Urinary bladder (tissue), 3 donors: ENCODE measurements at regions not wholly inside any gene's neighbourhood (a gene's known extent, or its start where the extent isn't known, plus 50 kb on each side); places are given as distances from the start of the nearest gene placed in this dataset.
"Not testable (repeated sequence)": the region's sequence is repeated elsewhere in the genome, so short reads cannot be mapped to it uniquely, and the experiment has no call there.

Experiments
- DNase-seq: peaks from one replicate; pipeline ENCODE4 v3.0.0-alpha.2; 2015; ENCODE audit errors: extremely low spot score
- H3K27ac ChIP-seq: one replicate; pipeline ENCODE4 v1.5.1; 2013; ENCODE audit warnings: low read depth, mild to moderate bottlenecking, moderate library complexity
- H3K36me3 ChIP-seq: one replicate; pipeline ENCODE4 v1.6.1; 2013; ENCODE audit warnings: mild to moderate bottlenecking, moderate library complexity; ENCODE audit not compliant: insufficient read depth
- H3K4me1 ChIP-seq: one replicate; pipeline ENCODE4 v1.6.1; 2013; ENCODE audit warnings: mild to moderate bottlenecking, moderate library complexity; ENCODE audit not compliant: insufficient read depth
- H3K4me3 ChIP-seq: one replicate; pipeline ENCODE4 v1.5.1; 2013; ENCODE audit warnings: low read depth, low read length
- WGBS: extraction: QIAGEN DNeasy Blood & Tissue Kit; methylation state at CpG from one replicate; pipeline ENCODE4 v1.1.7; 2013; 5-methylcytosine and 5-hydroxymethylcytosine counted together
- donor health status: healthy with polysubstance abuse.
- donor health status: healthy.

DNA sequence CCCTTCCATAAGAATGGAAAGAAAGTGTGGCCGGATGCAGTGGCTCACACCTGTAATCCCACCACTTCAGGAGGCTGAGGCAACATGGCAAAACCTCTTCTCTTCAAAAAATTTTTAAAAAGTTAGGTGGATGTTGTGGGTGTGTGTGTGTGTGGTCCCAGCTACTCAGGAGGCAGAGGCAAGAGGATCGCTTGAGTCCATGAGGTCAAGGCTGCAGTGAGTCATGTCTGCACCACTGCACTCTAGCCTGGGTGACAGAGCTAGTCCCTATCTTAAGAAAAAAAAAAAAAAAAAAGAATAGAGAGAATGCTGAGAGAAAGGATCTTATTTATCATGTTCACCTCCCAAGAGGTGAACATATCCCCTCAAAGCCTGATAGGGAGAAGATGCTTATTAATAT lies 492.1 kb upstream of the SMIM31 start:
- no peak overlapping the region for H3K27ac ChIP-seq
- no peaks in the 10 kb centered on the region for H3K4me1 ChIP-seq
- 86% methylated on average over 2 of the region's 2 CpGs for WGBS
- DNase-seq = no peak
- H3K4me3 ChIP-seq = no peak overlapping the region
- H3K36me3 ChIP-seq = no peaks in the 10 kb centered on the region

- not testable (repeated sequence) for H3K36me3 ChIP-seq, H3K4me1 ChIP-seq, H3K27ac ChIP-seq, DNase-seq, H3K4me3 ChIP-seq
- WGBS = 75% methylated on average over 1 of the region's 1 CpG
These were observed 491.4 kb upstream of the SMIM31 start for GRCh38 chr4:164262508-164262907.

DNA sequence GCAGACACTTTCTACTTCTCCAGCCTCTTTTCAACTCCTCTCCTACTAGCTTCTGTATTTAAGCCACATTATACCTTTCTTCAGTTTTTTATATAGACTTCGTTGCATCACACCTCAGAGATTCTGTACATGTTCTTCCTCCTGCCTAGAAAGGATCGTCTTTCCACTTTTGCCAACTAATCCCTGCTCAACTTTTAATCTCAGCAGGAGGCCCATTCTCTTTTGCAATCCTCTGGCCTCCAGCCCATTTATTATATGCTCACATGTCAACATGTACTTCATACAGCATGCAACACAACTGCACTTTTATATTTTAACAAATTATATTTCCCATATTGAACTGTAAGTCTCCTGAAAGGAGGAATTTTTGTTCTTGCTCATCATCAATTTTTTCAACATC lies 476.5 kb upstream of the SMIM31 start:
- H3K4me1 ChIP-seq, H3K27ac ChIP-seq, H3K4me3 ChIP-seq, DNase-seq, H3K36me3 ChIP-seq: not testable (repeated sequence)
- WGBS = 36% methylated on average over 2 of the region's 2 CpGs

GRCh38 chr4:164287173-164287572 lies 466.8 kb upstream of the SMIM31 start:
- Histone ChIP-seq H3K36me3 (no peaks in the 10 kb centered on the region), H3K4me1 (no peaks in the 10 kb centered on the region), H3K27ac (no peak overlapping the region), H3K4me3 (no peak overlapping the region)
- no peak for DNase-seq
- 83% methylated on average over 6 of the region's 6 CpGs for WGBS

DNA sequence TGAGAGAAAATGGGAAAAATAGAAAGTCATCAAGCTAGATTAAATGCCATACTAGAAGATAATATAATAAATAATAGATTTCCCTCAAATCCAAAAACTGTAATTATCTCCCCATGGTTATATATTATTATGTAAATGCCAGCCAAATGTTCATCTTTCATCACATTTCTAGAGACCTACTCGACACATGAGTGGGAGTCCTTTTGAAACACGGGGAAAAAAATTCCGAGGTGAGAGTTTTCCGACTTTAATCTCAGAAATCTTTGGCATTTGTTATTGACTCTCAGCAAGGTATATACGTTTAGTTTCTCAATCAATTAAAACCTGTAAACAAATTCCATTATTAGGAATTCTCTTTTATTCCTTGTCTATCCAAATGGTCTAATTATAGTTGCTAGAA lies 465.4 kb upstream of the SMIM31 start:
- 84% methylated on average over 5 of the region's 5 CpGs for WGBS
- no peak for DNase-seq
- Histone ChIP-seq H3K4me3 (no peak overlapping the region), H3K36me3 (no peaks in the 10 kb centered on the region), H3K4me1 (no peaks in the 10 kb centered on the region), H3K27ac (no peak overlapping the region)

GRCh38 chr4:164293203-164293602 lies 460.7 kb upstream of the SMIM31 start:
- no peaks in the 10 kb centered on the region for H3K4me1 ChIP-seq
- H3K27ac ChIP-seq = no peak overlapping the region
- H3K36me3 ChIP-seq = no peaks in the 10 kb centered on the region
- no peak overlapping the region for H3K4me3 ChIP-seq
- 74% methylated on average over 4 of the region's 4 CpGs for WGBS
- DNase-seq = no peak

GRCh38 chr4:164293743-164294142 lies 460.2 kb upstream of the SMIM31 start:
- H3K36me3 ChIP-seq = no peaks in the 10 kb centered on the region
- no peak for DNase-seq
- no peak overlapping the region for H3K4me3 ChIP-seq
- no peaks in the 10 kb centered on the region for H3K4me1 ChIP-seq
- no peak overlapping the region for H3K27ac ChIP-seq
- WGBS = 73% methylated on average over 2 of the region's 2 CpGs

GRCh38 chr4:164301430-164301829 lies 452.5 kb upstream of the SMIM31 start:
- 86% methylated on average over 3 of the region's 3 CpGs for WGBS
- no peaks in the 10 kb centered on the region for H3K4me1 ChIP-seq
- no peaks in the 10 kb centered on the region for H3K36me3 ChIP-seq
- DNase-seq = no peak
- H3K4me3 ChIP-seq = no peak overlapping the region
- H3K27ac ChIP-seq = no peak overlapping the region

DNA sequence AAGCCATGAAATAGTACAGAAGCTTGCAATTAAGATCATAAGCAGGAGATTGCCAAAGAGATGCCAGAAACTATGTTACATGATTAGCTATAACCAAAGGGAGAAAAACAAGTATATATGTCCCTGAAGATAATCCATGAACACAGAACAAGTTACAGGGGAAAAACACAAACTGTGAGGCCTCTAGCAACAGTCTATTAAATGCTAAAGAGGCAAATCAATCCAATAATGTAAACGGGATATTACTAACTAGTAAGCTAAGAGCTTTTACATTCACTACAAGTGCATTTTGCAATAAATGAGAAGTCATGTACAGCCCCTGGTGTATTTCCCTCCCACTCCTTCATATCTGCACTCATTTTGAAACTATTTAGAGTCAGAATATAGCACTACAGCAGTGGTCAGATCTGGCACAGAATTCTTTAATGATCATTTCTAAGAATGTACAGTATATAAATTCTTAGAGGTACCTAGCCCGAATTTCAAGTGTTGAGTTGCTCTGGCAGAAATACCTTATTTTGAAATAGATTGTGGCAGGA lies 449.8 kb upstream of the SMIM31 start:
- Histone ChIP-seq H3K4me1 (no peaks in the 10 kb centered on the region), H3K4me3 (no peak overlapping the region), H3K36me3 (no peaks in the 10 kb centered on the region), H3K27ac (no peak overlapping the region)
- DNase-seq = no peak
- 55% methylated on average over 2 of the region's 2 CpGs for WGBS

DNA sequence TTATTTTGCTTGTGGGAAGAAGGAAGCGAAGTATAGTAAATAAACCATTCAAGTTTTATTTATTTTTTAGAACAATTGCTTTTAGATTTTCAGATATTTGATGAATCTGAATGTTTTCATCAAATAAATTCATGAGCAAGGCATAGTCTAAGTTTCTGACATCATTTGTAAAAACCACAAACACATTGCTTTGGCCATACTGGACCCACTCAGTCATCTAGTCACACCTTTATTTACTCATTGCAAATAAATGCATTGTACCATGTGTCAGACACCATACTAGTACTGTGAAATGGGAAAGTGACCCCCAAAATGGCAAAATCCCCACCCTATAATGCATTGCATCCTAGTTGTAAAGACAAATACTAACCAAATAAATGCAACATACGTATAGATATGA lies 449.1 kb upstream of the SMIM31 start:
- Histone ChIP-seq H3K4me3 (no peak overlapping the region), H3K4me1 (no peaks in the 10 kb centered on the region), H3K27ac (no peak overlapping the region), H3K36me3 (no peaks in the 10 kb centered on the region)
- 78% methylated on average over 2 of the region's 2 CpGs for WGBS
- DNase-seq = no peak

- 60% methylated on average over 1 of the region's 1 CpG for WGBS
- Histone ChIP-seq H3K4me1 (no peaks in the 10 kb centered on the region), H3K36me3 (no peaks in the 10 kb centered on the region), H3K27ac (no peak overlapping the region), H3K4me3 (no peak overlapping the region)
- no peak for DNase-seq
These were observed 446.7 kb upstream of the SMIM31 start for GRCh38 chr4:164307262-164307661.

- Histone ChIP-seq H3K4me1 (no peaks in the 10 kb centered on the region), H3K4me3 (no peak overlapping the region), H3K27ac (no peak overlapping the region), H3K36me3 (no peaks in the 10 kb centered on the region)
- no peak for DNase-seq
- WGBS = 94% methylated on average over 6 of the region's 6 CpGs
These were observed 441.3 kb upstream of the SMIM31 start for GRCh38 chr4:164312671-164313070.

- DNase-seq = no peak
- WGBS = 16% methylated on average over 3 of the region's 3 CpGs
- H3K27ac ChIP-seq = no peak overlapping the region
- H3K4me1 ChIP-seq = no peaks in the 10 kb centered on the region
- no peak overlapping the region for H3K4me3 ChIP-seq
- no peaks in the 10 kb centered on the region for H3K36me3 ChIP-seq
These were observed 440.1 kb upstream of the SMIM31 start for GRCh38 chr4:164313853-164314252.

DNA sequence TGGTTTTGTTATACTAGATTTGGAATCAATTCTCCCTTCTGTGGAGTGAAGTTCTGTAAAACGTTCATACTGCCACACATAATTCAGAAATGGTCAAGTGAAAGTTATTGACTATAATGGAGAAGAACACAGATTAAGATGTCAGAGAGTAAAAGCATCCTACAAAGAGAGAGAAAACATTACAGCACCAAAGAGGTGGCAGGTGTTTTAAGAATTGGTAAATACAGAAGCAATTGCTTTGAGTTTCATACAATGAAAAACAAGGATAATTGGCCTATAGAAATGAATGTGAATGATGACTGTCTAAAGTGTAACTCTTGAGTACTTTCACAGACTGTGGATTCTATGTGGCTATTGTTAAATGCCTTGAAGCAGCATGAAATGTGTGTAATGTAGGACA lies 435.6 kb upstream of the SMIM31 start:
- H3K36me3 ChIP-seq = no peaks in the 10 kb centered on the region
- no peaks in the 10 kb centered on the region for H3K4me1 ChIP-seq
- WGBS = 57% methylated on average over 1 of the region's 1 CpG
- no peak overlapping the region for H3K4me3 ChIP-seq
- no peak for DNase-seq
- no peak overlapping the region for H3K27ac ChIP-seq

DNA sequence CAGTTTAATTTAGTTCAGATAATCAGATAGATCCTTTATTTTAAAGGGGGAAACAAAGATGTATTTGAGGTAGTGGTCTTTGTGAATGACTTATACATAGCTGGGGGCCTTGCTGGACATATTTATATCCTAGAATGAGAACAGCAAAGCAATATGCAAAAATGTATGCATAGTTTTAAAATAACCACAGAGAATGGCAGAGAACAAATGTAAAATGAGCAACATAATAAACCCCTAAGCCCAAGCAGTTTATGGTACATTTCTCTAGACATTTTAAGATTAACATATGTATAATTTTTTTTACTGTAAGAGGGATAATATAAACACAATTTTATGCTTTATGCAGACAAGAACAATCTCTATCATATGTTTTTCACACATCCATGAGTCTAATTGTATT lies 434.2 kb upstream of the SMIM31 start:
- no peak for DNase-seq
- Histone ChIP-seq H3K4me1 (no peaks in the 10 kb centered on the region), H3K27ac (no peak overlapping the region), H3K4me3 (no peak overlapping the region), H3K36me3 (no peaks in the 10 kb centered on the region)
